ENCODE measurements at regions not wholly inside any gene's neighbourhood (a gene's known extent, or its start where the extent isn't known, plus 50 kb on each side); places are given as distances from the start of the nearest gene placed in this dataset.
"Not testable (repeated sequence)": the region's sequence is repeated elsewhere in the genome, so short reads cannot be mapped to it uniquely, and the experiment has no call there.

- Histone ChIP-seq H3K4me1 (no peaks in the 10 kb centered on the region), H3K27me3 (no peaks in the 10 kb centered on the region), H3K27ac (no peak overlapping the region), H3K36me3 (no peaks in the 10 kb centered on the region), H3K4me3 (no peak overlapping the region), H3K9me3 (no peaks in the 10 kb centered on the region)
- TF ChIP-seq POLR2A (IDR thresholded peaks at IDR 0.05), result no peak
- no peak for TF ChIP-seq CTCF (IDR thresholded peaks at IDR 0.05)
- TF ChIP-seq POLR2AphosphoS5 (IDR thresholded peaks at IDR 0.05), result no peak
- no peak for DNase-seq (ENCODE audit: low spot score in 2 of 2)
- intact Hi-C loops (cut with DNase I; ENCODE audit: low total_unique reads), result no loop called here
Measured at GRCh38 chr5:14025569-14026286, 81.2 kb upstream of the DNAH5 start.

- no peaks in the 10 kb centered on the region for H3K4me1 ChIP-seq
- no peak overlapping the region for H3K27ac ChIP-seq
- H3K36me3 ChIP-seq, result no peaks in the 10 kb centered on the region
- DNase-seq (ENCODE audit: low spot score in 2 of 2), result no peak
- no peaks in the 10 kb centered on the region for H3K27me3 ChIP-seq
- no peaks in the 10 kb centered on the region for H3K9me3 ChIP-seq
- intact Hi-C loops (cut with DNase I; ENCODE audit: low total_unique reads), result no loop called here
- no peak overlapping the region for H3K4me3 ChIP-seq
- TF ChIP-seq POLR2A (IDR thresholded peaks at IDR 0.05) (no peak), CTCF (IDR thresholded peaks at IDR 0.05) (no peak), POLR2AphosphoS5 (IDR thresholded peaks at IDR 0.05) (no peak)
Measured at GRCh38 chr5:14022971-14023370, 78.5 kb upstream of the DNAH5 start.

- DNase-seq (ENCODE audit: low spot score in 2 of 2); H3K27ac ChIP-seq; H3K4me1 ChIP-seq; H3K9me3 ChIP-seq; H3K4me3 ChIP-seq; H3K36me3 ChIP-seq; H3K27me3 ChIP-seq; intact Hi-C loops (cut with DNase I; ENCODE audit: low total_unique reads): not testable (repeated sequence)
Measured at GRCh38 chr5:14020944-14021343, 76.5 kb upstream of the DNAH5 start.

- intact Hi-C loops (cut with DNase I; ENCODE audit: low total_unique reads), result no loop called here
Measured at GRCh38 chr5:14019768-14020290, 75.3 kb upstream of the DNAH5 start.

GRCh38 chr5:14017904-14018303 is 73.4 kb upstream of the DNAH5 start:
- no peak overlapping the region for H3K4me3 ChIP-seq
- no peaks in the 10 kb centered on the region for H3K36me3 ChIP-seq
- TF ChIP-seq POLR2AphosphoS5 (IDR thresholded peaks at IDR 0.05) (no peak), CTCF (IDR thresholded peaks at IDR 0.05) (no peak), POLR2A (IDR thresholded peaks at IDR 0.05) (no peak)
- DNase-seq (ENCODE audit: low spot score in 2 of 2), result no peak
- no peaks in the 10 kb centered on the region for H3K27me3 ChIP-seq
- intact Hi-C loops (cut with DNase I; ENCODE audit: low total_unique reads), result no loop called here
- no peak overlapping the region for H3K27ac ChIP-seq
- no peaks in the 10 kb centered on the region for H3K9me3 ChIP-seq
- no peaks in the 10 kb centered on the region for H3K4me1 ChIP-seq

More at GRCh38 chr5:14019768-14020290, 75.3 kb upstream of the DNAH5 start:
- Histone ChIP-seq H3K27me3 (no peaks in the 10 kb centered on the region), H3K36me3 (no peaks in the 10 kb centered on the region), H3K4me3 (no peak overlapping the region), H3K9me3 (no peaks in the 10 kb centered on the region), H3K27ac (no peak overlapping the region), H3K4me1 (no peaks in the 10 kb centered on the region)
- DNase-seq (ENCODE audit: low spot score in 2 of 2), result no peak
- TF ChIP-seq POLR2AphosphoS5 (IDR thresholded peaks at IDR 0.05) (no peak), CTCF (IDR thresholded peaks at IDR 0.05) (no peak), POLR2A (IDR thresholded peaks at IDR 0.05) (no peak)

All from breast epithelium (tissue), 4 donors.